ENCODE measurements at regions not wholly inside any gene's neighbourhood (a gene's known extent, or its start where the extent isn't known, plus 50 kb on each side); places are given as distances from the start of the nearest gene placed in this dataset.

GRCh38 chr4:124423160-124423559 lies 289.4 kb downstream of the ANKRD50 start:
- H3K27ac ChIP-seq: no peak overlapping the region
- TF ChIP-seq CTCF (IDR thresholded peaks at IDR 0.05): no peak
- no peak for TF ChIP-seq ZFX (IDR thresholded peaks at IDR 0.05; ENCODE audit: borderline replicate concordance)

GRCh38 chr4:124426279-124426678 lies 286.3 kb downstream of the ANKRD50 start:
- TF ChIP-seq ZFX (IDR thresholded peaks at IDR 0.05; ENCODE audit: borderline replicate concordance) (no peak), CTCF (IDR thresholded peaks at IDR 0.05) (no peak)
- H3K27ac ChIP-seq: no peak overlapping the region

- no peak overlapping the region for H3K27ac ChIP-seq
- TF ChIP-seq CTCF (IDR thresholded peaks at IDR 0.05) (no peak), ZFX (IDR thresholded peaks at IDR 0.05; ENCODE audit: borderline replicate concordance) (no peak)
These were observed 285.3 kb downstream of the ANKRD50 start for GRCh38 chr4:124427095-124427767.

- H3K27ac ChIP-seq: no peak overlapping the region
- TF ChIP-seq ZFX (IDR thresholded peaks at IDR 0.05; ENCODE audit: borderline replicate concordance) (no peak), CTCF (IDR thresholded peaks at IDR 0.05) (no peak)
These were observed 283.9 kb downstream of the ANKRD50 start for GRCh38 chr4:124428648-124429047.

GRCh38 chr4:124429746-124430250 lies 282.7 kb downstream of the ANKRD50 start:
- TF ChIP-seq ZFX (IDR thresholded peaks at IDR 0.05; ENCODE audit: borderline replicate concordance) (no peak), CTCF (IDR thresholded peaks at IDR 0.05) (no peak)
- no peak overlapping the region for H3K27ac ChIP-seq

- no peak for TF ChIP-seq ZFX (IDR thresholded peaks at IDR 0.05; ENCODE audit: borderline replicate concordance)
- TF ChIP-seq CTCF (IDR thresholded peaks at IDR 0.05): no peak
These were observed 280.8 kb downstream of the ANKRD50 start for GRCh38 chr4:124431653-124432192.

GRCh38 chr4:124432500-124432899 lies 280.0 kb downstream of the ANKRD50 start:
- no peak for TF ChIP-seq CTCF (IDR thresholded peaks at IDR 0.05)
- no peak for TF ChIP-seq ZFX (IDR thresholded peaks at IDR 0.05; ENCODE audit: borderline replicate concordance)
- no peak overlapping the region for H3K27ac ChIP-seq

More at GRCh38 chr4:124431653-124432192, 280.8 kb downstream of the ANKRD50 start:
- H3K27ac ChIP-seq: no peak overlapping the region

Measured in 22Rv1 (cell line).